Hepatocyte (in vitro differentiated cells): ENCODE measurements at regions not wholly inside any gene's neighbourhood (a gene's known extent, or its start where the extent isn't known, plus 50 kb on each side); places are given as distances from the start of the nearest gene placed in this dataset.

Experiments
- DNase-seq: peaks from one replicate; pipeline ENCODE4 v3.0.0-alpha.2; 2016; ENCODE audit warnings: low spot score
- H2AFZ ChIP-seq: fragments of 200-600 bp; sonication (generic); 2 replicates; pipeline ENCODE4 v1.6.0; 2016; ENCODE audit warnings: antibody characterized with exemption, mild to moderate bottlenecking
- H3K27ac ChIP-seq: fragments of 200-600 bp; sonication (generic); 2 replicates; pipeline ENCODE4 v1.5.1; 2016; ENCODE audit warnings: mild to moderate bottlenecking
- H3K27me3 ChIP-seq: fragments of 200-600 bp; sonication (generic); 2 replicates; pipeline ENCODE4 v1.6.1; 2016
- H3K36me3 ChIP-seq: fragments of 200-600 bp; sonication (generic); replicated peaks from 2 replicates; pipeline ENCODE4 v1.5.1; 2016; ENCODE audit warnings: low read depth; ENCODE audit not compliant: insufficient read depth
- H3K4me1 ChIP-seq: fragments of 200-600 bp; sonication (generic); 2 replicates; pipeline ENCODE4 v1.5.1; 2016; ENCODE audit warnings: mild to moderate bottlenecking, moderate library complexity; ENCODE audit not compliant: insufficient read depth
- H3K4me2 ChIP-seq: fragments of 200-600 bp; sonication (generic); 2 replicates; pipeline ENCODE4 v1.6.0; 2016
- H3K4me3 ChIP-seq: fragments of 200-600 bp; sonication (generic); 2 replicates; pipeline ENCODE4 v1.5.1; 2016; ENCODE audit warnings: mild to moderate bottlenecking
- H3K79me2 ChIP-seq: fragments of 200-600 bp; sonication (generic); 2 replicates; pipeline ENCODE4 v1.6.0; 2017; ENCODE audit warnings: mild to moderate bottlenecking
- H3K9me2 ChIP-seq: fragments of 200-600 bp; sonication (generic); replicated peaks from 2 replicates; pipeline ENCODE4 v1.6.0; 2017; ENCODE audit warnings: mild to moderate bottlenecking; ENCODE audit not compliant: insufficient read depth
- H3K9me3 ChIP-seq: fragments of 200-600 bp; sonication (generic); 2 replicates; pipeline ENCODE4 v1.5.1; 2016; ENCODE audit warnings: low read depth, mild to moderate bottlenecking
- H4K20me1 ChIP-seq: fragments of 200-600 bp; sonication (generic); 2 replicates; pipeline ENCODE4 v1.6.0; 2016; ENCODE audit warnings: mild to moderate bottlenecking; ENCODE audit not compliant: insufficient read depth, poor library complexity, severe bottlenecking
- EZH2 ChIP-seq: fragments of 200-600 bp; sonication (generic); IDR thresholded peaks from 2 replicates; pipeline ENCODE4 v1.6.1; 2016; ENCODE audit warnings: antibody characterized with exemption, mild to moderate bottlenecking, borderline replicate concordance
- EZH2phosphoT487 ChIP-seq: fragments of 200-600 bp; sonication (generic); IDR thresholded peaks from one replicate; pipeline ENCODE4 v1.6.1; 2018; ENCODE audit warnings: antibody characterized with exemption, mild to moderate bottlenecking, low read depth, moderate library complexity; ENCODE audit not compliant: unreplicated experiment, severe bottlenecking
- WGBS: methylation state at CpG from one replicate; pipeline ENCODE4 v1.1.6; 2016; ENCODE audit warnings: low lambda C conversion rate; ENCODE audit errors: missing lambda C conversion rate; 5-methylcytosine and 5-hydroxymethylcytosine counted together
- TF ChIP-seq, protein P1 (sequence below): fragments of 200-600 bp; sonication (generic); IDR thresholded peaks from 2 replicates; pipeline ENCODE4 v1.5.1; 2016; ENCODE audit warnings: antibody characterized with exemption, mild to moderate bottlenecking; ENCODE audit not compliant: poor library complexity

DNA sequence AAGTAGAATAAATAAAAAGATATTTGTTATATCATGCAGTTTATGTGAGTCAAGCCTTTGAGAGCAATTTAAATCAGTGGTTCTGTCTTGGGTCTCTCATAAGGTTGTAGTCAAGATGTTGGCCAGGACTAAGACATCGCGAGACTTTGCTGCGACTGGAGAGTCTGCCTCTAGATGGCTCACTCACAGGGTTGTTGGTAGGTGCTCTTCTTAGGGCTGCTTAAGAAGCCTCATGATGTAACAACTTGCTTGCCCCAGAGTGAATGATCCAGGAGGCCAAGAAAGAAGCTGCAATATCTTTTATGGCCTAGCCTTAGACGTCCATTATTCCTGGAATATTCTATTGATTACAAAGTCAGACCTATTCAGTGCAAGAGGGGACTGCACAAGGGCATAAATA is 73.1 kb upstream of the CACHD1 start:
- Histone ChIP-seq H4K20me1 (no peaks in the 10 kb centered on the region), H3K4me1 (no peaks in the 10 kb centered on the region), H3K27me3 (no peaks in the 10 kb centered on the region), H3K4me3 (no peak overlapping the region), H3K36me3 (no peaks in the 10 kb centered on the region), H3K4me2 (no peak overlapping the region), H3K79me2 (no peaks in the 10 kb centered on the region), H3K9me2 (no peaks in the 10 kb centered on the region), H3K9me3 (no peaks in the 10 kb centered on the region), H2AFZ (no peak overlapping the region), H3K27ac (no peak overlapping the region)
- no peak for TF ChIP-seq EZH2
- no peak for TF ChIP-seq EZH2phosphoT487
- TF ChIP-seq, protein P1, sequence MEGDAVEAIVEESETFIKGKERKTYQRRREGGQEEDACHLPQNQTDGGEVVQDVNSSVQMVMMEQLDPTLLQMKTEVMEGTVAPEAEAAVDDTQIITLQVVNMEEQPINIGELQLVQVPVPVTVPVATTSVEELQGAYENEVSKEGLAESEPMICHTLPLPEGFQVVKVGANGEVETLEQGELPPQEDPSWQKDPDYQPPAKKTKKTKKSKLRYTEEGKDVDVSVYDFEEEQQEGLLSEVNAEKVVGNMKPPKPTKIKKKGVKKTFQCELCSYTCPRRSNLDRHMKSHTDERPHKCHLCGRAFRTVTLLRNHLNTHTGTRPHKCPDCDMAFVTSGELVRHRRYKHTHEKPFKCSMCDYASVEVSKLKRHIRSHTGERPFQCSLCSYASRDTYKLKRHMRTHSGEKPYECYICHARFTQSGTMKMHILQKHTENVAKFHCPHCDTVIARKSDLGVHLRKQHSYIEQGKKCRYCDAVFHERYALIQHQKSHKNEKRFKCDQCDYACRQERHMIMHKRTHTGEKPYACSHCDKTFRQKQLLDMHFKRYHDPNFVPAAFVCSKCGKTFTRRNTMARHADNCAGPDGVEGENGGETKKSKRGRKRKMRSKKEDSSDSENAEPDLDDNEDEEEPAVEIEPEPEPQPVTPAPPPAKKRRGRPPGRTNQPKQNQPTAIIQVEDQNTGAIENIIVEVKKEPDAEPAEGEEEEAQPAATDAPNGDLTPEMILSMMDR, result no peak
- 79% methylated on average over 4 of the region's 4 CpGs for WGBS
- no peak for DNase-seq

DNA sequence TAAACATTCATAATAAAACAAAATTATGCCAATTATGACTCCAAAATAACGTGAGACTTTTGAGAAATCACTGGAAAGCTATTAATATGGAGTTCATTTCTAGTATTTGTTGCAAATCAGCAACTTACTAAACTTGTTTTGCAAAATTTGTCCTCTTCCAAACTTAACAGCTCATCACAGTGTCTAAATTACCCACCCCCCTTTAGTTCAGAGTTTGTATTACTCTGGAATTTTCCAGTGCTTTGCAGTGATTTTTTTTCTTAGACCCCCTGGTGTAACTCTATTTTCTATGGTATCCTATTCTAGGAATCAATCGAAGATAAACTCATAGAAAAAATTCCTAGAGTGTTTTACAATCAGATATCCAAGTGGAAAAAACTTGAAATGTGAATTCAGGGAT is 72.4 kb upstream of the CACHD1 start:
- H3K9me2 ChIP-seq, result no peaks in the 10 kb centered on the region
- DNase-seq, result no peak
- no peaks in the 10 kb centered on the region for H3K4me1 ChIP-seq
- H3K4me3 ChIP-seq, result no peak overlapping the region
- no peak overlapping the region for H3K4me2 ChIP-seq
- no peaks in the 10 kb centered on the region for H3K9me3 ChIP-seq
- no peaks in the 10 kb centered on the region for H3K79me2 ChIP-seq
- no peaks in the 10 kb centered on the region for H3K36me3 ChIP-seq
- TF ChIP-seq EZH2, result no peak
- no peak for TF ChIP-seq EZH2phosphoT487
- TF ChIP-seq, protein P1, result no peak
- no peaks in the 10 kb centered on the region for H4K20me1 ChIP-seq
- no peaks in the 10 kb centered on the region for H3K27me3 ChIP-seq
- H3K27ac ChIP-seq, result no peak overlapping the region
- no peak overlapping the region for H2AFZ ChIP-seq
- 90% methylated on average over 2 of the region's 2 CpGs for WGBS

DNA sequence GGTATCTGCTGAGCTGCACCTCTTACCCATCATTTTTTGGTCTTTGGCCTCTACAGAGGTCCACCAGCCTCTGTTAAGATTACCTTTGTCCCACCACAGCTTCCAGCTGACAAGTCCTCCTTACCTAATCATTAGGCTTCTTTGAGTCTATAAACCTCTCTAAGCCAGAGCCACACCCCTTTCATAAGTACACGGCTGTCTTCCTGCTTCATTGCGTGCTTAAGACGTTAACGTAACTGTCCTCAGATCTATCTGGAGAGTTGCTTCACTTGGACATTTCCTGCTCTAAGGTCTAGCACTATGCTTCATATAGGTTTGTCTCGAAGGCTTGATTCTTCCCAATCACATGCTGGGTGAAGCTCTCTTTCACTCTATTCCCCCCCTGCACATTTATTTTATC is 71.0 kb upstream of the CACHD1 start:
- WGBS, result 53% methylated on average over 5 of the region's 5 CpGs
- Histone ChIP-seq H3K4me3 (no peak overlapping the region), H3K4me1 (no peaks in the 10 kb centered on the region), H4K20me1 (no peaks in the 10 kb centered on the region), H3K9me3 (no peaks in the 10 kb centered on the region), H2AFZ (no peak overlapping the region), H3K36me3 (no peaks in the 10 kb centered on the region), H3K27ac (no peak overlapping the region), H3K4me2 (no peak overlapping the region), H3K79me2 (no peaks in the 10 kb centered on the region), H3K9me2 (no peaks in the 10 kb centered on the region), H3K27me3 (no peaks in the 10 kb centered on the region)
- DNase-seq, result no peak
- TF ChIP-seq, protein P1, result no peak
- no peak for TF ChIP-seq EZH2phosphoT487
- TF ChIP-seq EZH2, result no peak

DNA sequence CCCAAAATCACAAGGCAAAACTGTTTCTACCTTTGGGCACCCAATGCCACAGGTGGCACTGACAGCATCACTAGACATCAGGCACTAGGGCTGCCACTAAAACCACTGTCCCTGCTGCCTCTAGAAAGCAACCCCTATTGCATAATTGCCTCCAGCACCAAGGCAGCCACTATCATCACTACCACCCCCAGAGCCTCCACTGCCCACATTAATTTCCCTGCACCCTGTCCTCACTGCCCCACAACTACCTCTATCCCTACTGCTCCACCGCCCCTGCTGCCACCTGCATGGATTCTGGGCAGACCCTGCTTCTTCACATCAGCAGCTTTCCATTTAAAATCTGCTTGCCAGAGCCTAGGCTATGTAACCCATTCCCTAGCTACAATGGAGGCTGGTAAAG is 68.6 kb upstream of the CACHD1 start:
- 93% methylated on average over 1 of the region's 1 CpG for WGBS
- H3K4me1 ChIP-seq, result no peaks in the 10 kb centered on the region
- no peak for DNase-seq

More for the DNA sequence above, 68.6 kb upstream of the CACHD1 start:
- TF ChIP-seq, protein P1, result no peak
- TF ChIP-seq EZH2 (no peak), EZH2phosphoT487 (no peak)
- Histone ChIP-seq H3K27me3 (no peaks in the 10 kb centered on the region), H2AFZ (no peak overlapping the region), H3K9me3 (no peaks in the 10 kb centered on the region), H3K36me3 (no peaks in the 10 kb centered on the region), H3K9me2 (no peaks in the 10 kb centered on the region), H3K4me3 (no peak overlapping the region), H3K4me2 (no peak overlapping the region), H3K27ac (no peak overlapping the region), H3K79me2 (no peaks in the 10 kb centered on the region), H4K20me1 (no peaks in the 10 kb centered on the region)
